Keratinocyte (primary cell): ENCODE measurements at regions not wholly inside any gene's neighbourhood (a gene's known extent, or its start where the extent isn't known, plus 50 kb on each side); places are given as distances from the start of the nearest gene placed in this dataset.

Experiments
- EZH2 ChIP-seq: IDR thresholded peaks from one replicate; pipeline ENCODE4 v1.6.1; 2012; ENCODE audit warnings: inconsistent platforms, mild to moderate bottlenecking, low read length, moderate library complexity
- TF ChIP-seq, protein P1 (sequence below), 3 experiments: IDR thresholded peaks in 1 of 3; conservative IDR thresholded peaks in 1 of 3; optimal IDR thresholded peaks in 1 of 3; 2 replicates in 2 of 3; 3 replicates in 1 of 3; pipeline versions ENCODE3 to v1.5.1; 2011; ENCODE audit warnings: low read length in 3 of 3, mild to moderate bottlenecking in 3 of 3, moderate library complexity in 2 of 3, control low read depth in 1 of 3, inconsistent platforms in 1 of 3; ENCODE audit not compliant: insufficient read depth in 2 of 3; ENCODE audit errors: extremely low read depth in 1 of 3

DNA sequence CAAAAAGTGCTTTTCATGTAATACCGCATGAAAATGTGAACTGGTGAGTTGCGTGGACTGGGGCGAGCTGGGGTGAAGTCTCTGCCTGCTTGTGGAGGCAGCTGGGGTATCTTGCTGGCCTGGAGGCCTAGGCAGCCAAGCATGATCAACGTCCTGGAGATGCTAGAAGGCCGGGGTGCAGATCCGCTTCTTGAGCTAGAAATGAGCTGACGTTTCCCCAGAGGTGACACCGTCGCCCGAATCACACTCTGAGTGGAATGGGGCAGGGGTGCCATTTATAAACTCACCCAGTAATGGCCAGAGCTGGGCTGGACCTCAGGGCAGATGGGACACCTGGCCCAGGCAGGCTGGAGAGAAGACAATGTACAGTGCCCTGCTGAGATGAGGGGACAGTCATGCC is 1513.0 kb downstream of the TBC1D22A start:
- TF ChIP-seq, protein P1, sequence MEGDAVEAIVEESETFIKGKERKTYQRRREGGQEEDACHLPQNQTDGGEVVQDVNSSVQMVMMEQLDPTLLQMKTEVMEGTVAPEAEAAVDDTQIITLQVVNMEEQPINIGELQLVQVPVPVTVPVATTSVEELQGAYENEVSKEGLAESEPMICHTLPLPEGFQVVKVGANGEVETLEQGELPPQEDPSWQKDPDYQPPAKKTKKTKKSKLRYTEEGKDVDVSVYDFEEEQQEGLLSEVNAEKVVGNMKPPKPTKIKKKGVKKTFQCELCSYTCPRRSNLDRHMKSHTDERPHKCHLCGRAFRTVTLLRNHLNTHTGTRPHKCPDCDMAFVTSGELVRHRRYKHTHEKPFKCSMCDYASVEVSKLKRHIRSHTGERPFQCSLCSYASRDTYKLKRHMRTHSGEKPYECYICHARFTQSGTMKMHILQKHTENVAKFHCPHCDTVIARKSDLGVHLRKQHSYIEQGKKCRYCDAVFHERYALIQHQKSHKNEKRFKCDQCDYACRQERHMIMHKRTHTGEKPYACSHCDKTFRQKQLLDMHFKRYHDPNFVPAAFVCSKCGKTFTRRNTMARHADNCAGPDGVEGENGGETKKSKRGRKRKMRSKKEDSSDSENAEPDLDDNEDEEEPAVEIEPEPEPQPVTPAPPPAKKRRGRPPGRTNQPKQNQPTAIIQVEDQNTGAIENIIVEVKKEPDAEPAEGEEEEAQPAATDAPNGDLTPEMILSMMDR (optimal IDR thresholded peaks at IDR 0.05 in 1 of 3, IDR thresholded peaks at IDR 0.05 in 1 of 3, conservative IDR thresholded peaks at IDR 0.05 in 1 of 3; ENCODE audit: extremely low read depth in 1 of 3, insufficient read depth in 2 of 3, low read length in 3 of 3): no peak
- no peak for TF ChIP-seq EZH2
